ENCODE measurements at regions not wholly inside any gene's neighbourhood (a gene's known extent, or its start where the extent isn't known, plus 50 kb on each side); places are given as distances from the start of the nearest gene placed in this dataset.
A peak's percentile ranks its signal among the peaks of the same experiment; 100 is the strongest.
"Not testable (repeated sequence)": the region's sequence is repeated elsewhere in the genome, so short reads cannot be mapped to it uniquely, and the experiment has no call there.

GRCh38 chr10:26937371-26937770, 76.6 kb upstream of the ABI1 start:
- Histone ChIP-seq H3K27ac (no peak overlapping the region), H3K4me3 (no peak overlapping the region), H3K36me3 (no peaks in the 10 kb centered on the region), H3K9me3 (no peaks in the 10 kb centered on the region), H3K4me1 (no peaks in the 10 kb centered on the region), H3K27me3 (peaks cover 0 to 6% (median 0%) of the 10 kb centered on the region in 7 donors)
- ATAC-seq, result no peak
- WGBS, 2 donors, result 87 to 91% methylated on average over 3 of the region's 3 CpGs
- no peak for DNase-seq
- intact Hi-C loops (cut with DNase I), result no loop called here
- TF ChIP-seq CTCF (IDR thresholded peaks at IDR 0.05), result no peak

GRCh38 chr10:26934190-26934589, 73.4 kb upstream of the ABI1 start:
- H3K4me1 ChIP-seq; intact Hi-C loops (cut with DNase I); H3K36me3 ChIP-seq; H3K9me3 ChIP-seq; H3K4me3 ChIP-seq; H3K27ac ChIP-seq; ATAC-seq; H3K27me3 ChIP-seq; DNase-seq: not testable (repeated sequence)
- WGBS, 2 donors, result 88 to 93% methylated on average over 11 of the region's 11 CpGs

GRCh38 chr10:26932576-26932975, 71.8 kb upstream of the ABI1 start:
- WGBS, 2 donors, result 74 to 79% methylated on average over 2 of the region's 2 CpGs
- no peak for ATAC-seq
- intact Hi-C loops (cut with DNase I), result no loop called here
- Histone ChIP-seq H3K36me3 (no peaks in the 10 kb centered on the region), H3K4me1 (peaks cover 0 to 7% (median 6%) of the 10 kb centered on the region in 9 donors), H3K27ac (no peak overlapping the region), H3K27me3 (peaks cover 0 to 4% (median 0%) of the 10 kb centered on the region in 7 donors), H3K4me3 (no peak overlapping the region), H3K9me3 (no peaks in the 10 kb centered on the region)
- no peak for DNase-seq
- TF ChIP-seq CTCF (IDR thresholded peaks at IDR 0.05), result no peak

- intact Hi-C loops (cut with DNase I), result no loop called here
- ATAC-seq, result peak in 5 of 8 donors; percentile 28 to 61 (median 46)
- 5% methylated on average over 21 of the region's 21 CpGs for WGBS, 2 donors
- no peaks in the 10 kb centered on the region for H3K9me3 ChIP-seq
- H3K27me3 ChIP-seq, result peaks cover 0 to 4% (median 0%) of the 10 kb centered on the region in 7 donors
- no peaks in the 10 kb centered on the region for H3K36me3 ChIP-seq
- peak overlapping the region in 6 of 10 donors; percentile 11 to 30 (median 24) for H3K4me3 ChIP-seq
- no peak overlapping the region for H3K27ac ChIP-seq
- no peak for TF ChIP-seq CTCF (IDR thresholded peaks at IDR 0.05)
- H3K4me1 ChIP-seq, result peaks cover 0 to 7% (median 6%) of the 10 kb centered on the region in 9 donors
- DNase-seq, result peak in 1 of 2 donors; percentile 25
Measured at GRCh38 chr10:26931223-26931622, 70.5 kb upstream of the ABI1 start.

GRCh38 chr10:26922824-26923223, 62.1 kb upstream of the ABI1 start:
- 81 to 87% methylated on average over 3 of the region's 3 CpGs for WGBS, 2 donors
- intact Hi-C loops (cut with DNase I); H3K27me3 ChIP-seq: not testable (repeated sequence)

GRCh38 chr10:26919156-26919860, 58.5 kb upstream of the ABI1 start:
- H3K4me1 ChIP-seq; H3K27me3 ChIP-seq; H3K9me3 ChIP-seq; H3K4me3 ChIP-seq; H3K27ac ChIP-seq; DNase-seq; ATAC-seq; intact Hi-C loops (cut with DNase I); H3K36me3 ChIP-seq: not testable (repeated sequence)
- 89 to 91% methylated on average over 16 of the region's 16 CpGs for WGBS, 2 donors

More at GRCh38 chr10:26922824-26923223, 62.1 kb upstream of the ABI1 start:
- H3K4me3 ChIP-seq, ATAC-seq, DNase-seq, H3K27ac ChIP-seq, H3K36me3 ChIP-seq, H3K9me3 ChIP-seq, H3K4me1 ChIP-seq: not testable (repeated sequence)

All from heart right ventricle (tissue), 16 donors.